ENCODE measurements at regions not wholly inside any gene's neighbourhood (a gene's known extent, or its start where the extent isn't known, plus 50 kb on each side); places are given as distances from the start of the nearest gene placed in this dataset.
"Not testable (repeated sequence)": the region's sequence is repeated elsewhere in the genome, so short reads cannot be mapped to it uniquely, and the experiment has no call there.

DNA sequence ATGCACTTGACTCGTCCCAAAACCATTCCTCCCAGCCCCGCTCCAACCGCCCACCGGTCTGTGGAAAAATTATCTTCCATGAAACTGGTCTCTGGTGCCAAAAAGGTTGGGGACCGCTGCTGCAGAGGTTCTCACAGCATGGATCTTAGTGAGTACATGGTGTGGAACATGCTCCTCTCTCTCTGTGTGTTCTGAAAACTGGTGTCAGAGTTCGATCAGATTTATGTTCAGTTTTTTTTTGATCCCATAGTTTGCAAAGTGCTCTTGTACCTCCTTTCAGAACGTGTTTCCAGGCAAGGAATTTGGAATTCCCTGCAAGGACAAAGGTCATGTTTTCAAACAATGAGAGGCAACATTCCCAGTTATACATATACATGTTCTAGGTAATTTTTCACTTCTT, 61.2 kb upstream of the FAM171A1 start:
- TF ChIP-seq, protein P1, sequence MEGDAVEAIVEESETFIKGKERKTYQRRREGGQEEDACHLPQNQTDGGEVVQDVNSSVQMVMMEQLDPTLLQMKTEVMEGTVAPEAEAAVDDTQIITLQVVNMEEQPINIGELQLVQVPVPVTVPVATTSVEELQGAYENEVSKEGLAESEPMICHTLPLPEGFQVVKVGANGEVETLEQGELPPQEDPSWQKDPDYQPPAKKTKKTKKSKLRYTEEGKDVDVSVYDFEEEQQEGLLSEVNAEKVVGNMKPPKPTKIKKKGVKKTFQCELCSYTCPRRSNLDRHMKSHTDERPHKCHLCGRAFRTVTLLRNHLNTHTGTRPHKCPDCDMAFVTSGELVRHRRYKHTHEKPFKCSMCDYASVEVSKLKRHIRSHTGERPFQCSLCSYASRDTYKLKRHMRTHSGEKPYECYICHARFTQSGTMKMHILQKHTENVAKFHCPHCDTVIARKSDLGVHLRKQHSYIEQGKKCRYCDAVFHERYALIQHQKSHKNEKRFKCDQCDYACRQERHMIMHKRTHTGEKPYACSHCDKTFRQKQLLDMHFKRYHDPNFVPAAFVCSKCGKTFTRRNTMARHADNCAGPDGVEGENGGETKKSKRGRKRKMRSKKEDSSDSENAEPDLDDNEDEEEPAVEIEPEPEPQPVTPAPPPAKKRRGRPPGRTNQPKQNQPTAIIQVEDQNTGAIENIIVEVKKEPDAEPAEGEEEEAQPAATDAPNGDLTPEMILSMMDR (IDR thresholded peaks at IDR 0.05; ENCODE audit: insufficient read depth, low read depth, low read length, missing control alignments) = no peak
- H3K4me3 ChIP-seq (ENCODE audit: low read depth, low read length) = no peak overlapping the region
- DNase-seq (ENCODE audit: low read depth) = no peak

GRCh38 chr10:15430969-15431771, 60.1 kb upstream of the FAM171A1 start:
- no peak for DNase-seq (ENCODE audit: low read depth)
- H3K4me3 ChIP-seq (ENCODE audit: low read depth, low read length) = no peak overlapping the region
- TF ChIP-seq, protein P1 (IDR thresholded peaks at IDR 0.05; ENCODE audit: insufficient read depth, low read depth, low read length, missing control alignments) = no peak

- no peak for DNase-seq (ENCODE audit: low read depth)
- TF ChIP-seq, protein P1 (IDR thresholded peaks at IDR 0.05; ENCODE audit: insufficient read depth, low read depth, low read length, missing control alignments) = no peak
- no peak overlapping the region for H3K4me3 ChIP-seq (ENCODE audit: low read depth, low read length)
These were observed 57.6 kb upstream of the FAM171A1 start for GRCh38 chr10:15428681-15429080.

DNA sequence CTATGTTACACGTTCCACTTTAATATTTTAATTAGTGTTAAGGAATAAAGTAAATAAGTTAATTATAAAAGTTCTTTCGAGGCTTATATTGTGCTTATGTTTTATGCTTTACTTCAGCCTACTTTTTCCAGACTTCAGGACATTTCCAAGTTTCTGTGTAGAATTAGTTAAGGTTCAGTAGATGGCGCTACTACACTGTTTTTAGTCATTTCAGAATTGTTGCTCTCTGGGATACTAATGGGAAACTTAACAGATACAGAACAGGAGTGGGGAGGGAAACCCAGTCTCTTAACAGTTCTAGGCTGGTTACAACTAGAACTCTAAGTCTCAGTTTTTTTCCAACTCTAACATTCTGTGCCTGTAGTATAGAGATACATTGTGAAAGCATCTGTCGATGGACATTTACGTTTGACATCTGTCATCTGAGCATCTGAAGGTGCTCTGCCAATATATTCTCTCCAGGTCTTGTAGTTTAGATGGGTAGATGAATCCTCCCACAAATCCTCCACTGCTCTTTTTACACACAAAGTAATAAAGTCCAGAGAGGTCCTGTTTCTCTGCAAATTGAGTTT, 56.8 kb upstream of the FAM171A1 start:
- H3K4me3 ChIP-seq (ENCODE audit: low read depth, low read length) = no peak overlapping the region
- TF ChIP-seq, protein P1 (IDR thresholded peaks at IDR 0.05; ENCODE audit: insufficient read depth, low read depth, low read length, missing control alignments) = peak; percentile 15
- peak; percentile 5 for DNase-seq (ENCODE audit: low read depth)

DNA sequence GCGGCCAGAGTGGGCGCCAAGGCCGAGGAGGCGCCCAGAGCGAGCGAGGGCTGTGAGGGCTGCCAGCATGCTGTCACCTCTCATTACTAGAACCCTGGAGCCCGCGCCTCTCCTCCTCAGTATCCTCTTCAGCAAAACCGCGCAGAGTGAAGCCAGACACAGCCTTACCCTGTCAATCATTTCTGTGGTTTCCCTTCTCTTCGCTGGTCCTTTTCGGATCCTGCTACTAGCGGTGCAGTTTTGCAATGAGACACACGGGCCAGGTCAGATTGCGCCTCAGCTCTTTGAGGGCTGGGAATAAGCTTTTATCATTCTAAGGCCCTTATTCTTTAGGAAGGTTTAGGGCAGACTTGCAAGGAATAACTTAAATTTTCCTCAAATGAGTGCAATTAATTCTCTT, 55.5 kb upstream of the FAM171A1 start:
- TF ChIP-seq, protein P1 (IDR thresholded peaks at IDR 0.05; ENCODE audit: insufficient read depth, low read depth, low read length, missing control alignments) = no peak
- H3K4me3 ChIP-seq (ENCODE audit: low read depth, low read length) = no peak overlapping the region
- peak; percentile 25 for DNase-seq (ENCODE audit: low read depth)

DNA sequence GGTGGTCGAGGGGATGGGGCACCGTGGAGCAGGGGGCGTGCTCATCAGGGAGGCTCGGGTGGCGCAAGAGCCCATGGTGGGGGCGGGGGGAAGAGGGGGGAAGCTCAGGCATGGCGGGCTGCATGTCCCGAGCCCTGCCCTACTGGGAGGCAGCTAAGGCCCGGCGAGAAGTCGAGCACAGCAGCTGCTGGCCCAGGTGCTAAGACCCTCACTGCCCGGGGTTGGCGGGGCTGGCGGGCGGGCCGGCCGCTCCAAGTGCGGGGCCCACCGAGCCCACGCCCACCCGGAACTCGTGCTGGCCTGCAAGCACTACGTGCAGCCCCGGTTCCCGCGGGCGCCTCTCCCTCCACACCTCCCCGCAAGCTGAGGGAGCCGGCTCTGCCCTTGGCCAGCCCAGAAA, 55.0 kb upstream of the FAM171A1 start:
- H3K4me3 ChIP-seq (ENCODE audit: low read depth, low read length) = no peak overlapping the region
- TF ChIP-seq, protein P1 (IDR thresholded peaks at IDR 0.05; ENCODE audit: insufficient read depth, low read depth, low read length, missing control alignments) = no peak
- DNase-seq (ENCODE audit: low read depth) = no peak

DNA sequence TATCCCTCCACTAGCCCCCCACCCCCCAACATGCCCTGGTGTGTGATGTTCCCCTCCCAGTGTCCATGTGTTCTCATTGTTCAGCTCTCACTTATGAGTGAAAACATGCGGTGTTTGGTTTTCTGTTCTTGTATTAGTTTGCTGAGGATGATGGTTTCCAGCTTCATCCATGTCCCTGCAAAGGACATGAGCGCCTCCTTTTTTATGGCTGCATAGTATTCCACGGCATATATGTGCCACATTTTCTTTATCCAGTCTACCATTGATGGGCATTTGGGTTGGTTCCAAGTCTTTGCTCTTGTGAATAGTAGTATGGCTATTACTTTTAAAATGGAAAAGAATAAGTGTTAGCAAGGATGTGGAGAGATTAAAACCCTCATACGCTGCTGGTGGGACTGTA, 50.8 kb upstream of the FAM171A1 start:
- H3K4me3 ChIP-seq (ENCODE audit: low read depth, low read length); DNase-seq (ENCODE audit: low read depth): not testable (repeated sequence)

Measured in GM12865 (cell line).